ENCODE measurements at regions not wholly inside any gene's neighbourhood (a gene's known extent, or its start where the extent isn't known, plus 50 kb on each side); places are given as distances from the start of the nearest gene placed in this dataset.
"Not testable (repeated sequence)": the region's sequence is repeated elsewhere in the genome, so short reads cannot be mapped to it uniquely, and the experiment has no call there.

GRCh38 chr4:177178246-177178645, 131.4 kb upstream of the NEIL3 start:
- DNase-seq (ENCODE audit: low read depth in 1 of 2, low spot score in 1 of 2) = no peak

DNA sequence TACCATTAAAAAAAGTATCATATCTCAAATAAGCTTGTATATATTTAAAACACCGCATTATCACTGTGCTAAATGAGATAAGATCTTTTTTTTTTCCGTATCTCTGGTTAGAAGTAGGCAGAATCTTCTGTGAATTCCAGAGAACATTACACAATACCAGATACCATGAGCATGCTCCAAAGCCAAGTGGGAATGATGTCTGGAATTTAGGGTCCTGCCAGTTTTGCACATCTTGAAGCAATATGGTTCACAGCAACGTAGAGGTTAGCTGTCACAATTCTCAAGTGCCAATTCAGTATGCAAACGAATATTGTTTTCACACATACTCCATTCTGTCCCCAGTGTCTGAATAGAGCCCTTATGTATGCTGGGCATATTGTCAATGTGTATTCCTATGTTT, 127.5 kb upstream of the NEIL3 start:
- no peak for DNase-seq (ENCODE audit: low read depth in 1 of 2, low spot score in 1 of 2)

DNA sequence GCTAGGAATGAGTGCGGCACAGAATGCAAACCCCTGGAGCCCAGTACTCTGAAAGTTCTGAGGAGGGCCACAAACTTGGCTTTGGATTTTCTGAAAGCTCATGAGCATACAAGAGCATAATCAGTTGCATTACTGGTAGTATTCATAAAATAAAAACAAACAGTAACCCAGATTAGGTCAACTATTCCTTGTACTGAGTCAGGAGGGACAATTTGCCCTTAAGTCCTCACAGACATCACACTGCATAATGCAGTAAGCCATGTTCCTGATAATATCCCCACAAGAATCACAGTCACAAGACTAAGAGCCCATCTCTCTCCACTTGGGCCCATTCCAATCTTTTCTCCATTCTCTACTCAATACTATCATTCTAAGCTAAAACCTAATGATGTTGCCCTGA, 126.9 kb upstream of the NEIL3 start:
- no peak for DNase-seq (ENCODE audit: low read depth in 1 of 2, low spot score in 1 of 2)

GRCh38 chr4:177185151-177185550, 124.5 kb upstream of the NEIL3 start:
- no peak for DNase-seq (ENCODE audit: low read depth in 1 of 2, low spot score in 1 of 2)

- no peak for DNase-seq (ENCODE audit: low read depth in 1 of 2, low spot score in 1 of 2)
Observed at GRCh38 chr4:177185579-177185978, 124.1 kb upstream of the NEIL3 start.

GRCh38 chr4:177187371-177187770, 122.3 kb upstream of the NEIL3 start:
- no peak for DNase-seq (ENCODE audit: low read depth in 1 of 2, low spot score in 1 of 2)

- no peak for DNase-seq (ENCODE audit: low read depth in 1 of 2, low spot score in 1 of 2)
Observed at GRCh38 chr4:177190995-177191580, 118.6 kb upstream of the NEIL3 start.

- DNase-seq (ENCODE audit: low read depth in 1 of 2, low spot score in 1 of 2) = no peak
Observed at GRCh38 chr4:177191586-177191985, 118.1 kb upstream of the NEIL3 start.

DNA sequence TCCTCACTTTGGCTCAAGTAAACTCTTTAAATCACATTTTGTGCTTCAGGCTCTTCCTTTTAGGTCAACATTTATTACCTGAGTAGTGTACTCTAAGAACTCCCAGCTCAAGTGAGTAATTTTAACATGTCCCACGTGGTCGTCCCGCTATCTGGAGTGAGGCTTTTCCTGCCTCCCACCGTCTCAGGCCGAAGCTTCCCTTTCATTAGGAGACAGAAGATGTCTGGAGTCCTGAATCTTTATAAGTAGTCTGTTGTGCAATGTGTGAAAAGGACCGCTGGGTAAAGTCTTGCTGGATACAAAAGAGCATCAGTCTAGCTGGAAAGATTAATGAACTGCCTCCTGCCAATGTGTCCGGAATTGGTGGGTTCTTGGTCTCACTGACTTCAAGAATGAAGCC, 117.7 kb upstream of the NEIL3 start:
- no peak for DNase-seq (ENCODE audit: low read depth in 1 of 2, low spot score in 1 of 2)

- DNase-seq (ENCODE audit: low read depth in 1 of 2, low spot score in 1 of 2) = not testable (repeated sequence)
Observed at GRCh38 chr4:177193024-177193715, 116.5 kb upstream of the NEIL3 start.

DNA sequence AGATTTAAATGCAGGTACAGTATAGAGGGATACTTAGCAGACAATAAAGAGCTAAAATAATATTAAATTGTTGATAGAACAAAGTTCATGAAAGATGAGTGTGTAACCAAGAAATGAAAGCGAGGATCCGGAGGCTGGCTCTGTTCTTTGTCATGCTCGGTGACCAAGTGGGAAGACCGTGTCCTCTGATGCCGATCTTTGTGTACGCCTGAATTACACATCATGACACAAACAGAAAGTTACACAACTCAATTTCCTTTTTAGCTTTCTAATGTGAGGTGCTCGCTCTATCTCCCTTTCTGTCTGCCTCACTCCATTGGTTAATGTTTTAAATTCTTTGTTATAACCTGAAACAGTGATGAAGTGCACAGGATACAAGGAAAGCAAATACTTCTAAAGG, 114.8 kb upstream of the NEIL3 start:
- DNase-seq (ENCODE audit: low read depth in 1 of 2, low spot score in 1 of 2) = no peak

- no peak for DNase-seq (ENCODE audit: low read depth in 1 of 2, low spot score in 1 of 2)
Observed at GRCh38 chr4:177196615-177197014, 113.1 kb upstream of the NEIL3 start.

- DNase-seq (ENCODE audit: low read depth in 1 of 2, low spot score in 1 of 2) = no peak
Observed at GRCh38 chr4:177201614-177202013, 108.1 kb upstream of the NEIL3 start.

- DNase-seq (ENCODE audit: low read depth in 1 of 2, low spot score in 1 of 2) = no peak
Observed at GRCh38 chr4:177204126-177204525, 105.5 kb upstream of the NEIL3 start.

GRCh38 chr4:177214935-177215334, 94.7 kb upstream of the NEIL3 start:
- no peak for DNase-seq (ENCODE audit: low read depth in 1 of 2, low spot score in 1 of 2)

- no peak for DNase-seq (ENCODE audit: low read depth in 1 of 2, low spot score in 1 of 2)
Observed at GRCh38 chr4:177220376-177220775, 89.3 kb upstream of the NEIL3 start.

DNA sequence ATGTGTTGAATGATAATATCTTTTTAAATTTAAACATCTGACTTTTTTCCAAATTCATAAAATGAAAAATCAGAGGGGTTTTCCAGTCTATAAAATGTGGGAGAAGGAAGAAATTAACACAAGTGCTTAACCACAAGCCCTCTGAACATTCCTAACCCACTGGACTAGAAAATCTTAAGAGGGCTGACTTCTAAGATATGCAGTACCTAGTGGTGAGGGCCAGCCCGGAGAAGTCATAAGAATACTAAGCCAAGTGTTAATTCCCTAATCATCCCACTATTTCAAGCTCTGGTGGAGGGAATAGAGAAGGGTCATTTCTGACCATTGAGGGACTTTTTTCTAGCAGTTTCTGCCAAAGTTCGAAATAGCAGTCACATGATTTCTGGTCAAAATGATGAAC, 86.9 kb upstream of the NEIL3 start:
- no peak for DNase-seq (ENCODE audit: low read depth in 1 of 2, low spot score in 1 of 2)

GRCh38 chr4:177225605-177226004, 84.1 kb upstream of the NEIL3 start:
- DNase-seq (ENCODE audit: low read depth in 1 of 2, low spot score in 1 of 2) = no peak

- DNase-seq (ENCODE audit: low read depth in 1 of 2, low spot score in 1 of 2) = no peak
Observed at GRCh38 chr4:177227636-177228035, 82.0 kb upstream of the NEIL3 start.

- no peak for DNase-seq (ENCODE audit: low read depth in 1 of 2, low spot score in 1 of 2)
Observed at GRCh38 chr4:177228599-177228998, 81.1 kb upstream of the NEIL3 start.

DNA sequence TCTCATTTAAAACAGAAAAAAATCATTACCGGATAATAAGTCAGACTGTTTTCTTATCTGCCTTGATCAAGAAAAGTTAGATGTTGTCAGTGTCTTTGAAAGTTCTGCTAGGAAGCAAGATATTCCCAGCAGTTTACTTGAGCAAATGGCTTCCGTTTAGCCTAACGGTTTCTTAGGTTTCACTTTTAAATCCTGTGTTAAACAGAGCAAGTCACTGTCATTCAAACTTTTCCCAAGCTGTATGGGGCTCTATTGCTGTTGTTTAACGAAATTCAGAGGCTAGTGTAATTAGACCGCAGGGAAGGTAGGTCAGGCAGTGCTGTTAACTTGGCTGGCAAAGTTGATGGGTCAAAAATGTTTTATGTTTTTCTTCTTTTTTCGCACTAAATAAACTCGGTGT, 80.3 kb upstream of the NEIL3 start:
- no peak for DNase-seq (ENCODE audit: low read depth in 1 of 2, low spot score in 1 of 2)

GRCh38 chr4:177232473-177232872, 77.2 kb upstream of the NEIL3 start:
- DNase-seq (ENCODE audit: low read depth in 1 of 2, low spot score in 1 of 2) = no peak

DNA sequence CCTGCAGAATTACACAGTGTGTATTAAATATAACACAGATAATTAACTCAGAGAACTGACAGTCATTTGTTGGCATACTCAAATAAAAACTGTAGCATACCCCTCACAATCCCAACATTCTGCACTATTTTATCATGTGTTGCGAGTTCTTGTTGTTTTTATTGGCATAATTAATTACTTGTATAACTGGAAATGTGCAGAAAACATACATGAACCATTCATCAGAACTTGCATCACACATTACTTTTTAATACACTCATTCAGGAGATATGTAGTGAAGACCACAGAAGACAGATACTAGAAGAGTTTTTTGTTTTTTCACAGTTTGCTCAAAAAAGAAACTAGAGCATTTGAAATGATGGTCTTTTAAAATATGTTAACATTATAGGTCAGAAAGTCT, 74.6 kb upstream of the NEIL3 start:
- DNase-seq (ENCODE audit: low read depth in 1 of 2, low spot score in 1 of 2) = no peak

All from activated T-helper 1 cell treated with anti-CD3 and anti-CD28 coated beads, Interleukin-2, amount 50 U/mL, for 16 hours (primary cell).